ENCODE measurements at regions not wholly inside any gene's neighbourhood (a gene's known extent, or its start where the extent isn't known, plus 50 kb on each side); places are given as distances from the start of the nearest gene placed in this dataset.

GRCh38 chr4:124526769-124527168 is 185.8 kb downstream of the ANKRD50 start:
- TF ChIP-seq CTCF (IDR thresholded peaks at IDR 0.05): no peak
- no peak for TF ChIP-seq POLR2A (IDR thresholded peaks at IDR 0.05)
- TF ChIP-seq EP300 (IDR thresholded peaks at IDR 0.05): no peak

Measured in suprapubic skin (tissue), 3 donors.